Activated T-cell treated with anti-CD3 and anti-CD28 coated beads, Interleukin-2, amount 50 U/mL, for 48 hours (primary cell): ENCODE measurements at regions not wholly inside any gene's neighbourhood (a gene's known extent, or its start where the extent isn't known, plus 50 kb on each side); places are given as distances from the start of the nearest gene placed in this dataset.
"Not testable (repeated sequence)": the region's sequence is repeated elsewhere in the genome, so short reads cannot be mapped to it uniquely, and the experiment has no call there.

Experiments
- DNase-seq, 2 experiments: peaks; one replicate each; pipeline ENCODE4 v3.0.0-alpha.2; 2020

DNA sequence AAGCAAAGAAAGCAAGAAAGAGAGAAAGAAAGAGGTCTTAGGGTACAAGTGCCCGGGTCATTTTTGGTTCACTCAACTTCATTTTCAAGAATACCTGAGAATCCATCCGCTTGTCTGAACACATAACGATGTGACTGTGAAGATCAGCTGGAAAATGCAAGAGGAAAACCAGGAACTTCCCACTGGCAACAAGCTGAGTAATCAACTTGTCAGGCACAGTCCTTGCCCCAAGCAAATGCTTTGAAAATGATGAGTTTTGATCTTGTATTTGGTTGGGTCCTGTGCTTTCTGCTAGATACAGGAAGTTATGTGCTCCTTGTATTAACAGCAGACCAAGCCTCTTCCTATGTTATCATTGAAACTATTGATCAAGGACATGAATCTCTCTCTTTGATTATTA lies 239.1 kb downstream of the ASMT start:
- DNase-seq, result no peak

DNA sequence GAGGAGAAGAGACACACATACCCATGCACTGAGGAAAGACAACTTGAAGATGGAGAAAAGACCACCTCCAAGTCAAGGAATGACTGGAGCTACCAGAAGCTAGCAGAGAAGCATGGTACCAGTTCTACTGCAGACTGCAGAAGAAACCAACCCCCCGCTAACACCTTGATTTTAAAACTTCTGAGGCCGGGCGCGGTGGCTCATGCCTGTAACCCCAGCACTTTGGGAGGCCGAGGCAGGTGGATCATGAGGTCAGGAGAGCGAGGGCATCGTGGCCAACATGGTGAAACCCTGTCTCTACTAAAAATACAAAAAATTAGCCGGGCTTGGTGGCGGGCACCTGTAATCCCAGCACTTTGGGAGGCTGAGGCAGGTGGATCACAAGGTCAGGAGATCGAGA lies 240.0 kb downstream of the ASMT start:
- DNase-seq, result not testable (repeated sequence)

DNA sequence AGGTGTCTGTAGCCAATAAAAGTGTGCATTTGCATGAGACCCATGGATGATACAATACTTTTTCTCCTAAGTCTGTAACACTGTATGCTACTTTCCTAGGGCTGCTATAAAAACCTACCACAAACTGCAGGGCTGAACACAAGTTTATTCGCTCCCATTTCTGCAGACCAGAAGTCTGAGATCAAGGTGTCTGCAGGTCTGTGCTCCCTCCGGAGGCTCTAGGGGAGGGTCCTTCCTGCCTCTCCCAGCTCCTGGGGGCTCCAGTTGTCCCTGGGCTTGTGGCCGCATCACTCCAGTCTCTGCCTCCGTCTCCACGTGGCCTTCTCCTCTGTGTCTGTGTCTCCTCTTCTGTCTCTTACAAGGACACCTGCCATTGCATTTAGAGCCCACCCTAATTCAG lies 244.4 kb downstream of the ASMT start:
- not testable (repeated sequence) for DNase-seq

DNA sequence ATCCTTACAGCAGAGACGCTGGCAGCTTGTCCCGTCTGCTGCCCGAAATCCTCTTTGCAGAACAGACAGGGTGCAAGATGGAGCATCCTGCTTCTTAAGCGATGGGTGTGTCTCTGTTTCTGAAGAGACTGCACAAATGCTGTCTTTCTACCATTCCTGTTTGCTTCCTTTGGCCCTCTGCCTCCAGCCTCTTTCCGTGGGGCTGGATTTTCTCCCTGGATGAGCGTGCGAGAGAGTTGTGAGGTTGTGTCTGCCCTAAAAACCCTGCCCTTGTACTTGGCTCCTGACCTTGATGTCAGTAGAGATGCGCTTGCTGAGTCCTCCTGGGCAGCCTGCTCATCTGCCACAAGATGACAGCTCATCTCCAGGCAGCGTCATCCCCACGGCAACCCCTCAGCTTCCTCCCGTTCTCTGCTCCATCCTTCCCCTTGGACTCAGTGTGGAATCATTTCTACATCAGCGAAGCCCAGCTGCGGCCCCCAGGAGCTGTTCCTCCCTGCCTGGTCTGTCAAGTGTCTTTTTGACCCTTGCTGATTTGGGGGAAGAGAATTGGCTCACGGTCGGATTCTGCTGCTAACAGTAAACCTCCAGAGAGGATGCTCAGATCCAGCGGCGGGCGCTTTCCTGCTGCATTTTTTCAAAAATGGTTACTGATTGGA lies 246.2 kb downstream of the ASMT start:
- no peak for DNase-seq

DNA sequence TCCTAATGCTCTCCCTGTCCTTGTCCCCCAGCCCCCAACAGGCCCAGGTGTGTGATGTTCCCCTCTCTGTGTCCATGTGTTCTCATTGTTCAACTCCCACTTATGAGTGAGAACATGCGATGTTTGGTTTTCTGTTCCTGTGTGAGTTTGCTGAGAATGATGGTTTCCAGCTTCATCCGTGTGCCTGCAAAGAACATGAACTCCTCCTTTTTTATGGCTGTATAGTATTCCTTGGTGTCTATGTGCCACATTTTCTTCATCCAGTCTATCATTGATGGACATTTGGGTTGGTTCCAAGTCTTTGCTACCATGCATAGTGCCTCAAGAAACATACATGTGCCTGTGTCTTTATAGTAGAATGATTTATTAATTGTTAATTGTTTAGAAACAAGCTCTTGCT lies 249.1 kb downstream of the ASMT start:
- DNase-seq, result not testable (repeated sequence)

DNA sequence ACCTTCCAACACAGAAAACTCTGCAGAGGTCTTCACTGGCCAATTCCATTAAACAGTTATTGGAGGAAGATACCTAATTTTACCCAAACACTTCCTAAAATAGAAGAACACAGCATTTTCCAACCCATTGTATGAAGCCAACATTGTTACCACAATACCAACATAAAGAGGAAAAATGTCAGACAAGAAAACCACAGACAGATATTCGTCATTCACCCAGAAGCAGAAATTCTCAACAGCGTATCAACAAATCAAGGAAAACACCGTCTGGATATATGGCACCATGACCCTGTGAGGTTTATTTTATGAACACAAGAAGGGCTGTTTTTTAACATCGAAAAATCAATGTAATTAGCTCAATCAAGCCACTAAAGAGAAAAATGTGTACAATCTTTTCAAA lies 255.6 kb downstream of the ASMT start:
- no peak for DNase-seq

DNA sequence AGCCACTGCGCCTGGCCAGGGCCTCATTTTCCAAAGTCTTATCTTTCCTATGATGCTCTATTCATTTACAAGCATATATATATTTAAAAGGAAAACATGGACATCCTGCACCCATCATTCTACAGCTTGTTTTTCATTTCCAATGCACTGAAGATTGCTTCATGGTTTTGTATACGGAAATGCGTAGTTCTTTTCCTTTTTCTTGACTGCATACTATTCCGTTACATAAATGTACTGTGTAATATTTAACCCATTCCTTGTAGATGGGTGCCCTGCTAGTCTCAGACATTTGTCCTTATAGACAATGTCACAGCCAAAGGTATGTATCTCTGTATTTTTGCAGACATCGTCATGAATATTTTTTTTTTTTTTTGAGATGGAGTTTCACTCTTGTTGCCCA lies 257.0 kb downstream of the ASMT start:
- no peak for DNase-seq

DNA sequence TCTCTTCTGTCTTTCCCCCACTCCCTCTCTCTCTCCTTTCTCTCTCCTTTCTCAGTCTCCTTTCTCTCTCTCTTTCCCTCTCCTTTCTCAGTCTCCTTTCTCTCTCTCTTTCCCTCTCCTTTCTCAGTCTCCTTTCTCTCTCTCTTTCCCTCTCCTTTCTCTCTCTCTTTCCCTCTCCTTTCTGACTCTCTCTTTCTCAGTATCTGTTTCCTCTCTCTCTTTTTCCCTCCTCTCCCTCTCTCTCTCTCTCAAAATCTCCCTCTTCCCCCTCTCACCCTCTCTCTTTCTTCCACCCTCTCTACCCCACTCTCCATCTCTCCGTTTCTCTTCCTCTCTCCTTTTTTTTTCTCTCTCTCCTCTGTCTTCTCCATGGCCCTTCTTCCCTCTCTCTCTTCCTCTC lies 258.8 kb downstream of the ASMT start:
- no peak for DNase-seq

DNA sequence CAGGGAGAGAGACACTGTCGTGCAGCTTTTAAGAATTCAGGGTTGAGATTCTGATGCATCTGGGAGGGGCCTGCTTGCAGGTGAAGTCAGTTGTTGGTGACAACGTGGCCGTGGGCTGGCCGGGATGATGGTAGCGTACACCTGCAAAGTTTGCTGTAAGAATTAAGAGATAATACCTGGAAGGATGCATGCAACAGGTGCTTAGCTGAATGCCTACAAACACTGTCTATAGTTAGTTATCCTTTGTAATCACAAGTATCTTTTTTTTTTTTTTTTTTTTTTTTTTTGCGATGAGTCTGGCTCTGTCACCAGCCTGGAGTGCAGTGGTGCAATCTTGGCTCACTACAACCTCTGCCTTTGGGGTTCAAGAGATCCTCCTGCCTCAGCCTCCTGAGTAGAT lies 259.6 kb downstream of the ASMT start:
- no peak for DNase-seq

DNA sequence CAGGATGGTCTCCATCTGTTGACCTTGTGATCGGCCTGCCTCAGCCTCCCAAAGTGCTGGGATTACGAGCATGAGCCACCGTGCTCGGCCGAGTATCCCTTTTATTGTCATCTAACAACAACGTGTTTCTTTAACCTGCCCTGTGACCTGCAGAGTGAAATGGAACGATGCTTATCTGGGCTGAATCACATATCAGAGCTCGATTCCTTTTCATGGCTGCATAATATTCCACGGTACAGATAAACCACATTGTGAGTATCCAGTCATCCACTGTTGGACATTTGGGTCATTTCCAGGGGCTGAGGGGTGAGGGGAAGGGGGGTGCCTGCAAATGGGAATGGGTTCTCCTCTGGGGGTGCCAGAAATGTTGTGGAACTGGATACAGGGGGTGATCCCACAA lies 260.0 kb downstream of the ASMT start:
- DNase-seq, result no peak

DNA sequence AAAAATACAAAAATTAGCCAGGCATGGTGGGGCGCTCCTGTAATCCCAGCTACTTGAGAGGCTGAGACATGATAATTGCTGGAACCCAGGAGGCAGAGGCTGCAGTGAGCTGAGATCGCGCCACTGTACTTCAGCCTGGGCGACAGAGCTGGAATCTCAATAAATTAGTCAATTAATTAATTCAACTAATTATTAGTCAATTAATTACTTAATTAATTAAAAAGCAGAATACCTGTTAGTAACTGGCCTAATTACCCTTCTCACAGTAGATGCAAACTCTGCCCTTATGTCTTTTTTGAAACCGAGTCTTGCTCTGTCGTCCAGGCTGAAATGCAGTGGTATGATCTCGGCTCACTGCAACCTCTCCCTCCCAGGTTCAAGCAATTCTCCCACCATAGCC lies 261.2 kb downstream of the ASMT start:
- DNase-seq, result no peak

DNA sequence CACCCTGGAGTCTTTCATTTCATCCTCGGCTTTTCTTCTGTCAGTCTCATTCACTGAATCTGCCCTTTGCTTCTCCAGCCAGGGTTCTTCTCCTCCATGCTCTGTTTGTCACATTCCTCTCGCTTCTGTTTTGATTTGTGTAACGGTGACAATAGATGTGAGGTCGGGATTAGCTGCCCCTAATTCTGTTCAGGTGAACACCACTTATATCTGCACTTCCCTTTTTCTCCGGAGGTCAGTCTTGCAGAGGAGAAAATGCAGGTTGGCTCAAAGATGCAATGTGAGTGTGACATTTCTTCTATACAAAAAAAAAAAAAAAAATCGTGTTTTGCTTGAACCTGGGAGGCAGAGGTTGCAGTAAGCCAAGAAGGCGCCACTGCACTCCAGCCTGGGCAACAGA lies 262.9 kb downstream of the ASMT start:
- no peak for DNase-seq

DNA sequence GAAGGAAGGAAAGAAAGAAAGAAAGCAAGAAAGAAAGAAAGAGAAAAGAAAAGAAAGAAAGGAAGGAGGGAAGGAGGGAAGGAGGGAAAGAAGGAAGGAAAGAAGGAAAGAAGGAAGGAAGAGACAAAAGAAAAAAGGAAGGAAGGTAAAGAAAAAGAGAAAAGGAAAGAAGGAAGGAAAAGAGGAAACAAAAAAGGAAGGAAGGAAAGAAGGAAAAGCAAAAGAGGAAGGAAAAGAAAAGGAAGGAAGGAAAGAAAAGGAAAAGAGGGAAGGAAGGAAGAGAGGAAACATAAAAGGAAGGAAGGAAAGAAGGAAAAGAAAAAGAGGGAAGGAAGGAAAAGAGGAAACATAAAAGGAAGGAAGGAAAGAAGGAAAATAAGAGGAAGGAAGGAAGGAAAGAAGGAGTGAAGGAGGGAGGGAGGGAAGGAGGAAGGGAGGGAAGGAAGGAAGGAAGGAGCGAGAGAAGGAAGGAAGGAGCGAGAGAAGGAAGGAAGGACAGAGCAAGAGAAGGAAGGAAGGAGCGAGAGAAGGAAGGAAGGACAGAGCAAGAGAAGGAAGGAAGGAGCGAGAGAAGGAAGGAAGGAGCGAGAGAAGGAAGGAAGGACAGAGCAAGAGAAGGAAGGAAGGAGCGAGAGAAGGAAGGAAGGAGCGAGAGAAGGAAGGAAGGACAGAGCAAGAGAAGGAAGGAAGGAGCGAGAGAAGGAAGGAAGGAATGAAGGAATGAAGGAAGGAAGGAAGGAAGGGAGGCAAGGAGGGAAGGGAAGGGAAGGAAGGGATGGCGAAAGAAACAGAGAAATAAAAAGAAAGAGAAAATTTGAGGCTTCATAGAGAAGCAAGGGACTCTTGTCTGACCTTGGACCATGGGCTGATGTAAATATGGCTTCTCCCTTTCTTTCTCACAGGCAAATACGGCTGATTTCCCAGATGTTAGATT lies 266.3 kb downstream of the ASMT start:
- DNase-seq, result not testable (repeated sequence)

DNA sequence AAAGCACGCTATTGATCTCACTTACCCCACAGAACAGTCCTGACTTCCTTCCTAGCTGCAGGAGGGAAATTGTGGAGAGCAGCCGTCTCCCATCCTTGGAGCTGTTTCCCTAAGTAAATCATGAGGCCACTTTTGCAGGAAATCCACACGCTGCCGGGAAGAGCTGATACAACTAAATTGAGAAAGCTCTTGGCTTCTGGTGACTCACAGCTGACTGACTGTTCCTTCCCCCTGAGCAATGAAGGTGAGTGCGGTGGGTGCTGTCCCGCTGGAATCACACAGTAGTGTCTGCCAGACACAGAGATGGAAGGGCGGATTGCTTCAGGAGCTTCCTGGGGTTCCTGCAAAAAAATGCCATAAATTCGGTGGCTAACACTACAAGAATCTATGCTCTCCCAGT lies 268.9 kb downstream of the ASMT start:
- DNase-seq, result no peak

DNA sequence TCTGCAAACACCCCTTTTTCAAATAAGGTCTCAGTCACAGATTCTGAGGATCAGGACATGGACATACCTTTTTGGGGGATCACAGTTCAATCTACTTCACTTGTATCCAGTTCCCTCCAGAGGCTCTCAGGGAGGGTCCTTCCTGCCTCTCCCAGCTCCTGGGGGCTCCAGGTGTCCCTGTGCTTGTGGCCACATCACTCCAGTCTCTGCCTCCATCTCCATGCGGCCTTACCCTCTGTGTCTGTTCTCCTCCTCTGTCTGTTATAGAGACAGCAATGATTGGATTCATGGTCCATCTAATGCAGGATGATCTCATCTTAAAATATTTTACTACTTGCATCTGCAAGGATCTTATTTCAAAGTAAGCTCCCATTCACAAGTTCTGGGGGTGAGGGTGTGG lies 269.6 kb downstream of the ASMT start:
- DNase-seq, result no peak

DNA sequence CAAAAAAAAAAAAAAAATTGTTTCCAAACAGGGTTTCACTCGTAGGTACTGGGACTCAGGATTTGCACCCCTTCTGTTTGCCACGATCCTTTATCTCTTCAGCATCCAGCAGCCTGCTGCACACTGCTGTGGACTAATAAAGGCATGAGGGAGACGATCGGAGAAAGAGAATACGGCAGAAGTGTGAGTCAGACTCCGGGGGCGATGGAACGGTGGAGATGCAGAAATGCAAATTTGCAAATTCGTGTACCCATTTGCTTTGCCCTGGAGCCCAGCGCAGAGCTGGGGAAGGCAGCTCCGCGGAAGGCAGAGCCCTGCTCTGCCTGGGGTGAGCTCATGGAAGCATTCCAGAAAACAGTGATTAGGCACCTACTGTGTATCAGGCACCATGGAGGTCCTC lies 270.3 kb downstream of the ASMT start:
- no peak for DNase-seq

DNA sequence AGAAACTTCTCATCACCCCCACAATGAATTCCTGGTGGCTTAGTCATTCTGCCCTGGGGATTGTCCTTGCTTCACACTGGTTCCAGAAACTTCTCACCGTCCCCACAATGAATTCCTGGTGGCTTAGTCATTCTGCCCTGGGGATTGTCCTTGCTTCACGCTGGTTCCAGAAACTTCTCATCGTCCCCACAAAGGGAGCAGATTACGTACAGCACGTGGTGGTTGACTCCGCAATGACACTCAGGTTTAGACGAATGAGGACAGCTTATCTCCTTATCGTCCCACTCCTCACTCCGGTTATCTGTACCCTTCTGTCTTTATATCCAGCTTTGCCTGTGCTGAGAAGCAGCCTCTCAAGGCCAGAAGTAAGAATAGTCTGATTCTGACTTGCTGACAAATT lies 273.4 kb downstream of the ASMT start:
- DNase-seq, result not testable (repeated sequence)

DNA sequence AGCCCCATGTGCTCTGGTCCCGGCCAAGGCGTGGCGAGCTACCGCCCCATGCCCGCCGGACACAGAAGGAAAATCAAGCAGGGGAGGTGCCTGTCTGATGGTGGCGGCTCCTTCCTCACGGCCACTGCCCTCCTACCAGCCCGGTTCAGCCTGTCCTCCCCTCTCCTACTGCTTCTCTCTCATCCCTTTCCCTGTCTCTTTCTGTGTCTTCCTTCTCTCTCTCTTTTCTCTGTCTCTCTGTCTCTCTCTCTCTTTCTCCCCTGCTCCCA lies 279.1 kb downstream of the ASMT start:
- DNase-seq, result no peak

DNA sequence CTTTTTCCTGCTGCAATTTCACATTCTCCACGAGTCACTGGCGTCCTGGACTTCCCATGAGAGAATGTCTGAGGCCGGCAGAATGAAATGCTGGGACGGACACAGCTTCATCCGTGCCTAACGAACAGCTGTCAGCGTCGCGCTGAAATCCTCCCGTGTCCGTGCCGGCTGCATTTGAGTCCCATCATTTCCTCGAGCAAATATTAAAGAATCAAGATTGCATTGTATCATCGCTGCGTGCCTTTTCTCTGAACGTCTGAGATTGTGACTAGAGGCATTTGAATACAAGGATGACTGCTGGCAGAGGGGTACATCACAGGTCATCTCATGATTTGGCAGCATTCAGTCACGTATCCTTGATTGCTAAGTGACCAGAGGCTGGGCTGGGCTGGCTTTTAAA lies 279.9 kb downstream of the ASMT start:
- no peak for DNase-seq

DNA sequence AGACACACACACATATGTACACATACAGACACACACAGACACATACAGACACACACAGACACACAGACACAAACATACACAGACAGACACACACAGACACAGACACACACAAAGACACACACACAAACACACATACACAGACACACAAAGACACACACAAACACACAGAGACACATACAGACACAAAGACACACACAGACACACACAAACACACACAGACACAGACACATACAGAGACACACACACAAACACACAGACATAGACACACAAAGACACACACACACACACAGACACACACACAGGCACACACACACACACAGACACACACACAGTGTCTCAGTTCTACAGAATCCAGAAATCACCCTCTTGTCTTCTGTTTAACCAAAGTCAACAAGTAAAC lies 280.7 kb downstream of the ASMT start:
- DNase-seq, result no peak

DNA sequence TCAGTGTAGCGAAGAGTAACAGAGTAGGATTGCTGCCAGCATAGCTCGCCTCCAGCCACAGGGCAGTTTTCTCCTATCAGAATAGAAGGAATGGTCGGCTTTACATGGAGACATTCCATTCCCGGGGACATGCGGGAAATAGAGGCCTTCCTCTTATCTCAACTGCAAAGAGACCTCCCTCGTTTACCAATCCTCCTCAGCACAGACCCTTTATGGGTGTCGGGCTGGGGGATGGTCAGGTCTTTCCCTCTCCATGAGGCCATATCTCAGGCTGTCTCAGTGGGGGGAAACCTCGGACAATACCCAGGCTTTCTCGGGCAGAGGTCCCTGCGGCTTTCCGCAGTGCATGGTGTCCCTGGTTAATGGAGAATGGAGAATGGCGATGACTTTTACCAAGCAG lies 285.0 kb downstream of the ASMT start:
- DNase-seq, result no peak

DNA sequence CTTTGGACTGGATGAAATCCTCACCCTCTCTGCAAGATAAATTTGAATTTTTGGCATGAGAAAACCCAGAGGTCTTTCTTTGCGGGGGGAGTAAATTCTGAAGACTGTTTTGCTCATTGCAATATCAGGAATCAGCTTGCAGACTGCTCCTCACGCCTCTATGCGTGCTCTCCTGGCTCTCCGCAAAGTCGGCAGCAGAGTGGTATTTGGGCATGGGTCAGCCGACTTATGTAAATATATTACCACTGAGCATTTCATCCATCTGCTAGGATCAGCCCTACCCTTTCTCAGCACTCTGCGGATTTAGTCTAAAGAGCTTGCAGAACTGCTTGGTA lies 288.0 kb downstream of the ASMT start:
- no peak for DNase-seq

DNA sequence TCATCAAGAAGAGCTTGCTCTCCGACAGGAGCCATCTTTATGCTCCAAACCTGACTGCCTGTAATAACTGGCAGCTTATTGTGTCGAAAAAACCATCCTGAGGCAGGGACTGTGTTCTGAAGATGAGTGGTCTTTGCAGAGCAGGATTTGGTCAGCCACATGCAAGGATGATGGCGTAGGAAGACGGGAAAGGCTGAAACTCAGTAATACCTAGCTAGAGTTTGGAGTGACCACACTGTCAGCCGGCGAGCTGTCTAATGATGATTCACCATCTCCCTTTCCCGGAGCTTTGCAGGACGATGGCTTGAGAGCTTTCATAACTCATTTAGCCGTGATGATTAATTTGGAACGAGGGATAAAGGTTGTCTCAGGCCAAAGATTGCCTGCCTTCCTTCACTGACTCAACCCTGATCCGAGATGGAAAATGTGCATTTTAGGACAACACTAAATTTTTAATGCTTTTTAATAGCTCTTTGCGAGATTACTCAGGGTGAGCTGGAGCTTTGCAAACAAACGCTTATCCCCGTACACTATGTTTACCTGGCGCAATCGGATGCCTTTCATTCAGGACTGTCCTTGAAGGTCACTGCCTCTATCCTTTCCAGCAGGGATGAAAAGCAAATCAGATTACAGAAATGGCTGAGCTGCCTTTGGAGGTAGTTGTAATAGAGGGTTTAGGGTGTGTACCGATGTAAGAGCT lies 288.5 kb downstream of the ASMT start:
- no peak for DNase-seq

DNA sequence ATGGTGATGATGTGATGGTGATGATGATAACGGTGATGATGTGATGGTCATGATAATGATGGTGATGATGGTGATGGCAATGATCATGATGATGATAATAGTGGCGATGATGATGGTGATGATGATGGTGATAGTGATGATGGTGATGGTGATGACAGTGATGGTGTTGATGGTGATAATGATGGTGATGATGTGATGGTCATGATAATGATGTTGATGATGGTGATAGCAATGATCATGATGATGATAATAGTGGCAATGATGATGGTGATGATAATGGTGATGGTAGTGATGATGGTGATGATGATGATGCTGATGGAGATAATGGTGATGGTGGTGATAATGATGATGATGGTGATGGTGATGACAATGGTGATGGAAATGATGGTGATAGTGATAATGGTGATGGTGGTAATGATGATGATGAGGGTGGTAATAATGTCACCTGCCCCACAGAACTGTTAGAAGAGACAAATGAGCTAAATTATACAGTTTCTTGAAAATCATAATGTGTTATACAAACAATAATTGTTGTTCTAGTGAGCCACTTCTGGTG lies 289.9 kb downstream of the ASMT start:
- no peak for DNase-seq
